ENCODE measurements at regions not wholly inside any gene's neighbourhood (a gene's known extent, or its start where the extent isn't known, plus 50 kb on each side); places are given as distances from the start of the nearest gene placed in this dataset.

DNA sequence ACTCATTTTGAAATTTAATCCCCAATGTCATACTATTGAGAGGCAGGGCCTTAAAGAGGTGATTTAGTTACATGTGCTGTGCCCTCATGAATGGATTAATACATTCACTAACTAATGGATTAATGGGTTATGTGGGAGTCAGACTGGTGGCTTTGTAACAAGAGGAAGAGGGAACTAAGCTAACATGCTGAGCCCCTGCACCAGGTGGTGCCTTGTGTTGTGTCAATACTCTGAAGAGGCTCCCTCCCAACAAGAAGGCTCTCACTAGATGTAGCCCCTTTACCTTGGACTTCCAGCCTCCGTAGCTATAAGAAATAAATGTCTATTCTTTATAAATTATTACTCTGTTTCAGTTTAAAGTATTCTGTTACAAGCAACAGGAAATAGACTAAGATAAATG, 411.9 kb upstream of the EMCN start:
- TF ChIP-seq, protein P1, sequence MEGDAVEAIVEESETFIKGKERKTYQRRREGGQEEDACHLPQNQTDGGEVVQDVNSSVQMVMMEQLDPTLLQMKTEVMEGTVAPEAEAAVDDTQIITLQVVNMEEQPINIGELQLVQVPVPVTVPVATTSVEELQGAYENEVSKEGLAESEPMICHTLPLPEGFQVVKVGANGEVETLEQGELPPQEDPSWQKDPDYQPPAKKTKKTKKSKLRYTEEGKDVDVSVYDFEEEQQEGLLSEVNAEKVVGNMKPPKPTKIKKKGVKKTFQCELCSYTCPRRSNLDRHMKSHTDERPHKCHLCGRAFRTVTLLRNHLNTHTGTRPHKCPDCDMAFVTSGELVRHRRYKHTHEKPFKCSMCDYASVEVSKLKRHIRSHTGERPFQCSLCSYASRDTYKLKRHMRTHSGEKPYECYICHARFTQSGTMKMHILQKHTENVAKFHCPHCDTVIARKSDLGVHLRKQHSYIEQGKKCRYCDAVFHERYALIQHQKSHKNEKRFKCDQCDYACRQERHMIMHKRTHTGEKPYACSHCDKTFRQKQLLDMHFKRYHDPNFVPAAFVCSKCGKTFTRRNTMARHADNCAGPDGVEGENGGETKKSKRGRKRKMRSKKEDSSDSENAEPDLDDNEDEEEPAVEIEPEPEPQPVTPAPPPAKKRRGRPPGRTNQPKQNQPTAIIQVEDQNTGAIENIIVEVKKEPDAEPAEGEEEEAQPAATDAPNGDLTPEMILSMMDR (IDR thresholded peaks at IDR 0.05; ENCODE audit: low read length): no peak
- no peak for TF ChIP-seq EZH2 (IDR thresholded peaks at IDR 0.05; ENCODE audit: borderline replicate concordance, low read length)
